ENCODE measurements at regions not wholly inside any gene's neighbourhood (a gene's known extent, or its start where the extent isn't known, plus 50 kb on each side); places are given as distances from the start of the nearest gene placed in this dataset.

DNA sequence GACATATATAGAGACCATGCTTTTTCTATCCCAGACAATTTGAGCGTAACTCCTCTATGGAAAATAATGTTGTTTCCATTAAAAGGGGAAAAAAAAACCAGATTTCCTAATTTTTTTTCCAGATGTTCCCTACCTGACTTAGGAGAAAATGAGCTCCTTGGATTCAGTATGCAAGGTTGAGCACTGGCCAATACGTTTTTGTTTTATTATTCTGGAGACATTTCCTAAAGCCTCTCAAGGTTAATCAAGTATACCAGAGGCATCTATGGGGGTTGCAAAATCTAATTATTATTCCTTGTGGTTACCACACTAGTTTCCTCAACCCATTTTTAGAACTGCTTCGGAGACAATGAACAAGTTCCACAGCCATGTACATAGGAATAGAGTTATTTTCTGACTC, 291.3 kb downstream of the SLC16A7 start:
- TF ChIP-seq EZH2 (IDR thresholded peaks at IDR 0.05; ENCODE audit: insufficient read depth, poor library complexity, severe bottlenecking) (no peak), EZH2phosphoT487 (IDR thresholded peaks at IDR 0.05; ENCODE audit: insufficient read depth, low read depth) (no peak)
